Neural progenitor cell (in vitro differentiated cells): ENCODE measurements at regions not wholly inside any gene's neighbourhood (a gene's known extent, or its start where the extent isn't known, plus 50 kb on each side); places are given as distances from the start of the nearest gene placed in this dataset.
"Not testable (repeated sequence)": the region's sequence is repeated elsewhere in the genome, so short reads cannot be mapped to it uniquely, and the experiment has no call there.

Experiments used
- DNase-seq: peaks from one replicate; pipeline ENCODE4 v3.0.0-alpha.2; 2016; ENCODE audit warnings: low spot score
- H2AFZ ChIP-seq: fragments of 200-600 bp; sonication (generic); replicated peaks from 2 replicates; pipeline ENCODE4 v1.6.1; 2016; ENCODE audit warnings: antibody characterized with exemption
- H3F3A ChIP-seq: fragments of 200-600 bp; sonication (generic); 2 replicates; pipeline ENCODE4 v1.6.1; 2016; ENCODE audit warnings: antibody characterized with exemption, low read depth
- H3K27ac ChIP-seq: fragments of 200-600 bp; sonication (generic); 2 replicates; pipeline ENCODE4 v1.5.1; 2016; ENCODE audit warnings: mild to moderate bottlenecking
- H3K27me3 ChIP-seq: fragments of 200-600 bp; sonication (generic); 2 replicates; pipeline ENCODE4 v1.6.1; 2016; ENCODE audit warnings: mild to moderate bottlenecking, moderate library complexity
- H3K36me3 ChIP-seq: fragments of 200-600 bp; sonication (generic); 2 replicates; pipeline ENCODE4 v1.5.1; 2016
- H3K4me1 ChIP-seq: fragments of 200-600 bp; sonication (generic); 2 replicates; pipeline ENCODE4 v1.6.1; 2016; ENCODE audit warnings: mixed run types
- H3K4me2 ChIP-seq: fragments of 200-600 bp; sonication (generic); 2 replicates; pipeline ENCODE4 v1.6.1; 2016
- H3K4me3 ChIP-seq: fragments of 200-600 bp; sonication (generic); 2 replicates; pipeline ENCODE4 v1.5.1; 2016
- H3K79me2 ChIP-seq: fragments of 200-600 bp; sonication (generic); 2 replicates; pipeline ENCODE4 v1.6.1; 2016; ENCODE audit warnings: low read depth
- H3K9ac ChIP-seq: fragments of 200-600 bp; sonication (generic); 2 replicates; pipeline ENCODE4 v1.6.1; 2016
- H3K9me3 ChIP-seq: fragments of 200-600 bp; sonication (generic); 2 replicates; pipeline ENCODE4 v1.5.1; 2016; ENCODE audit warnings: low read depth
- H4K20me1 ChIP-seq: fragments of 200-600 bp; sonication (generic); 2 replicates; pipeline ENCODE4 v1.6.1; 2016; ENCODE audit warnings: low read depth
- H3K27ac Mint-ChIP-seq: 3 replicates; pipeline ENCODE4 v1.8.0; 2021; ENCODE audit warnings: mixed read lengths
- H3K27me3 Mint-ChIP-seq: 2 replicates; pipeline ENCODE4 v1.8.0; 2022; ENCODE audit warnings: low read depth, mild to moderate bottlenecking, inconsistent platforms, moderate library complexity, mixed read lengths; ENCODE audit not compliant: insufficient read depth
- H3K36me3 Mint-ChIP-seq: 3 replicates; pipeline ENCODE4 v1.8.0; 2021; ENCODE audit warnings: mixed read lengths
- H3K4me1 Mint-ChIP-seq: 3 replicates; pipeline ENCODE4 v1.8.0; 2021; ENCODE audit warnings: mixed read lengths
- H3K4me3 Mint-ChIP-seq: 3 replicates; pipeline ENCODE4 v1.8.0; 2021; ENCODE audit warnings: mild to moderate bottlenecking, moderate library complexity, mixed read lengths
- H3K9me3 Mint-ChIP-seq: 3 replicates; pipeline ENCODE4 v1.8.0; 2020; ENCODE audit warnings: mixed read lengths
- CTCF ChIP-seq: fragments of 200-600 bp; sonication (generic); IDR thresholded peaks from 2 replicates; pipeline ENCODE4 v1.5.1; 2017; ENCODE audit warnings: antibody characterized with exemption, mild to moderate bottlenecking
- EZH2 ChIP-seq: fragments of 200-600 bp; sonication (generic); IDR thresholded peaks from 2 replicates; pipeline ENCODE4 v1.6.1; 2017; ENCODE audit warnings: antibody characterized with exemption, mild to moderate bottlenecking, moderate library complexity
- EZH2phosphoT487 ChIP-seq: fragments of 200-600 bp; sonication (generic); IDR thresholded peaks from 2 replicates; pipeline ENCODE4 v1.6.1; 2017; ENCODE audit warnings: antibody characterized with exemption

DNA sequence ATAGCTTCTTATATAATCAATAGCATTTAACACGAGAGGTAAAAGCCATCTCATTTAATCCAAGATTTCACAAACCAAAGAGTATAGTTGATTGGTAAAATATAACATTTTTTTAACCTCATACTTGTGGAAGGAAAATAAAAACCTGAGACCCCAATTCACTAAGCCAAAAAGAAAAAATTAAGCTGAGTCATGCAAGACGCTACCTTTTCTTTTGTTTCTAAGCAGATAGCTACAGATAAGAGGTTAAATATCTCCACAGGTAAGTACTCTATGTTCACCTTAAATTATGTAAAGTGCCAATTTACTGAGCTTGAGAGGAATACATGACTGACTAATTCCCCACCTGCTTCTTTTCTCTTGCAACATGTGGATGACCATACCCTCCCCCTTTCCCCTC, 656.4 kb downstream of the MECOM start:
- Histone ChIP-seq H3K9ac (no peak overlapping the region), H2AFZ (no peak overlapping the region), H3K4me2 (no peak overlapping the region), H3K36me3 (no peaks in the 10 kb centered on the region), H3K9me3 (no peaks in the 10 kb centered on the region), H3F3A (peaks cover 13% of the 10 kb centered on the region), H3K4me3 (no peak overlapping the region), H3K4me1 (peaks cover 42% of the 10 kb centered on the region), H3K79me2 (no peaks in the 10 kb centered on the region), H3K27ac (no peak overlapping the region), H3K27me3 (no peaks in the 10 kb centered on the region), H4K20me1 (no peaks in the 10 kb centered on the region)
- no peak for DNase-seq
- peaks cover 4% of the 10 kb centered on the region for H3K4me1 Mint-ChIP-seq
- no peaks in the 10 kb centered on the region for H3K27me3 Mint-ChIP-seq
- TF ChIP-seq CTCF (no peak), EZH2 (no peak)
- peaks cover 3% of the 10 kb centered on the region for H3K9me3 Mint-ChIP-seq
- H3K27ac Mint-ChIP-seq, result no peak overlapping the region
- no peak overlapping the region for H3K4me3 Mint-ChIP-seq
- no peaks in the 10 kb centered on the region for H3K36me3 Mint-ChIP-seq

DNA sequence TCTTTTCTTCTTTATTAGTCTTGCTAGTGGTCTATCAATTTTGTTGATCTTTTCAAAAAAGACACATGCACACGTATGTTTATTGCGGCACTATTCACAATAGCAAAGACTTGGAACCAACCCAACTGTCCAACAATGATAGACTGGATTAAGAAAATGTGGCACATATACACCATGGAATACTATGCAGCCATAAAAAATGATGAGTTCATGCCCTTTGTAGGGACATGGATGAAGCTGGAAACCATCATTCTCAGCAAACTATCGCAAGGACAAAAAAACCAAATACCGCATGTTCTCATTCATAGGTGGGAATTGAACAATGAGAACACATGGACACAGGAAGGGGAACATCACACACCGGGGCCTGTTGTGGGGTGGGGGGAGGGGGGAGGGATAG, 657.1 kb downstream of the MECOM start:
- not testable (repeated sequence) for DNase-seq, H4K20me1 ChIP-seq, H2AFZ ChIP-seq, H3K4me2 ChIP-seq, H3K4me3 ChIP-seq, H3K9ac ChIP-seq, H3K79me2 ChIP-seq, H3K9me3 ChIP-seq, H3K9me3 Mint-ChIP-seq, H3K4me1 Mint-ChIP-seq, H3K36me3 ChIP-seq, H3K27ac Mint-ChIP-seq, H3K27me3 Mint-ChIP-seq, H3K27ac ChIP-seq, H3K36me3 Mint-ChIP-seq, H3K4me3 Mint-ChIP-seq, H3K27me3 ChIP-seq
- peaks cover 13% of the 10 kb centered on the region for H3F3A ChIP-seq
- H3K4me1 ChIP-seq, result peaks cover 44% of the 10 kb centered on the region

- H3K9ac ChIP-seq, result no peak overlapping the region
- Mint-ChIP-seq H3K27me3 (no peaks in the 10 kb centered on the region), H3K9me3 (peaks cover 3% of the 10 kb centered on the region), H3K27ac (no peak overlapping the region), H3K4me1 (peaks cover 4% of the 10 kb centered on the region), H3K4me3 (no peak overlapping the region), H3K36me3 (no peaks in the 10 kb centered on the region)
- H3K9me3 ChIP-seq, result no peaks in the 10 kb centered on the region
- H3K36me3 ChIP-seq, result no peaks in the 10 kb centered on the region
- H3K4me1 ChIP-seq, result peaks cover 31% of the 10 kb centered on the region
- H3K79me2 ChIP-seq, result no peaks in the 10 kb centered on the region
- TF ChIP-seq CTCF, result no peak
- no peak for TF ChIP-seq EZH2
- no peak for TF ChIP-seq EZH2phosphoT487
- H3K27ac ChIP-seq, result no peak overlapping the region
- peak; percentile 35 for DNase-seq
- no peaks in the 10 kb centered on the region for H4K20me1 ChIP-seq
- H3K27me3 ChIP-seq, result no peaks in the 10 kb centered on the region
- H3K4me3 ChIP-seq, result no peak overlapping the region
- H3K4me2 ChIP-seq, result peak overlapping the region; percentile 62
- peaks cover 13% of the 10 kb centered on the region for H3F3A ChIP-seq
- no peak overlapping the region for H2AFZ ChIP-seq
Measured at GRCh38 chr3:169002689-169003088, 660.8 kb downstream of the MECOM start.

DNA sequence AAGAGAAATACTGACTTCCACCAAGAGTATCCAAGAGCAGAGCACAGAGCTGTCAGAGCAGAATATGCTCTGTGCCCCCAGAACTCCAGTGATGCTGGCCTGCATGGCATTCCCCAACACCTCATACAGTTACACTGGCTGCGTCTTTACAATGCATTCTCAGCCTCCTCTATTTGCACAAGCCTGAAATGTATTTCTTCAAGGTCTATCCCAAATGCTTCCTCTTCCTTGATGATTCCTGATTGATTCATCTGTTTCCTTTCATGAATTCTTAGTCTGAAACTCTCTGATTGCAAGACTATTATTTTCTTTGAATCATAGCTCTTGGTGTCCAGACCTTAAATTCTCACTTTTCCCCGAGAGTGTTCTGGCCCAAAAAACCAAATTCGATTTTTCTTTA, 664.7 kb downstream of the MECOM start:
- H3K36me3 ChIP-seq, result no peaks in the 10 kb centered on the region
- no peak overlapping the region for H3K4me3 Mint-ChIP-seq
- H3K4me1 ChIP-seq, result peaks cover 24% of the 10 kb centered on the region
- no peaks in the 10 kb centered on the region for H3K27me3 ChIP-seq
- H3K9ac ChIP-seq, result no peak overlapping the region
- no peaks in the 10 kb centered on the region for H3K79me2 ChIP-seq
- peaks cover 11% of the 10 kb centered on the region for H3F3A ChIP-seq
- H3K4me2 ChIP-seq, result no peak overlapping the region
- no peaks in the 10 kb centered on the region for H3K27me3 Mint-ChIP-seq
- no peak for DNase-seq
- TF ChIP-seq EZH2 (no peak), CTCF (no peak), EZH2phosphoT487 (no peak)
- H3K27ac Mint-ChIP-seq, result no peak overlapping the region
- H3K27ac ChIP-seq, result no peak overlapping the region
- H3K9me3 Mint-ChIP-seq, result no peaks in the 10 kb centered on the region
- H3K9me3 ChIP-seq, result no peaks in the 10 kb centered on the region
- H2AFZ ChIP-seq, result peak overlapping the region; percentile 11
- no peaks in the 10 kb centered on the region for H3K36me3 Mint-ChIP-seq
- H3K4me3 ChIP-seq, result no peak overlapping the region
- H4K20me1 ChIP-seq, result no peaks in the 10 kb centered on the region
- H3K4me1 Mint-ChIP-seq, result peaks cover 4% of the 10 kb centered on the region
